D341Med (cell line): ENCODE measurements at regions not wholly inside any gene's neighbourhood (a gene's known extent, or its start where the extent isn't known, plus 50 kb on each side); places are given as distances from the start of the nearest gene placed in this dataset.

Experiments
- DNase-seq: peaks from one replicate; pipeline ENCODE4 v3.0.0; 2012; ENCODE audit warnings: low spot score

DNA sequence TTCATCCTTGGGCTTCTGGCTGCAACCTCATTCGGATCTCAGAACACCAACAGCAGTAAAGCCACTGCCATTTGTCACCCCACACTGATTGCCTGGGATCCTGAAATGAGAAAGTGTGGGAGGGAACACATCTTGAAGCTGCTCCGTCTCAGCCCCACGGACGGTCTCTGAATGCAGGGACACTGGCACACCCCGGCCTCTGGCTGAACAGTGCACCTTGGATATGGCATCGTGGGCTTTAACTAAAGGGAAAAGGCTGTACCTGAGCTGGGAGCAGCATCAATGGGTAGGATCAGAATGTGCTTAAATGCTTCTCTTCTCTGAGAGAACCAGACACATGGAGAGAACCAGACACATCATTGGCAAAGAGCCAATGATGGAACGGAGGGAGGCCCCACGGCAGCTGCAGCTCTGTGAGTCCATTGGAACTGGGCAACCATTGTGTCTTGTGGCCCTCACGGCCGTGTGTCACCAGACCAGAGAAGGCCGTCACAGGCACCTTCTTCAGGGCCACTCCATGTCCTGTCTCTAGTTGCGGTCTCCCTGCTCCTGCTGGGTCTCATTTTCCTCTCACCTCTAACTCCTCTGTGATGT is 193.4 kb upstream of the MYT1L start:
- no peak for DNase-seq

- no peak for DNase-seq
These were observed 192.6 kb upstream of the MYT1L start for GRCh38 chr2:2523461-2524347.

GRCh38 chr2:2520401-2520811 is 189.3 kb upstream of the MYT1L start:
- no peak for DNase-seq

DNA sequence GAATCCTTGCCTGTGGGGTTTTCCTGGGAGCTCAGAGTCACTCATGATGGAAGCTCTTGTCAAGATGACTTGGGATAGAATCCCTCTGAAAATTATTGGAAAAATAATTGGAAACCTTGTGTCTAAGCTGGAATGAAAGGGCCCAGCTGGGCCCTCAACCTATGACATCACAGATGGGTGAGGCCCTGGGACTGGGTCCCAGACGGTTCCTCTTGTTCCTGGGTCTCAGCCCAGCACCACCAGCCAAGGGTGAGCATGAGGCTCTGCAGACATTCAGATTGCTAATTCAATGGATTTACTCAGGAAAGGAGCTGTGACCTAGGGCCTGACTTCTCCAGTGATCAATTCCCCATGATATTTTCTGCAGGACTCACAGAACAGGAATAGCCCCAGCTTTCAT is 188.3 kb upstream of the MYT1L start:
- no peak for DNase-seq

GRCh38 chr2:2517399-2517798 is 186.3 kb upstream of the MYT1L start:
- no peak for DNase-seq

DNA sequence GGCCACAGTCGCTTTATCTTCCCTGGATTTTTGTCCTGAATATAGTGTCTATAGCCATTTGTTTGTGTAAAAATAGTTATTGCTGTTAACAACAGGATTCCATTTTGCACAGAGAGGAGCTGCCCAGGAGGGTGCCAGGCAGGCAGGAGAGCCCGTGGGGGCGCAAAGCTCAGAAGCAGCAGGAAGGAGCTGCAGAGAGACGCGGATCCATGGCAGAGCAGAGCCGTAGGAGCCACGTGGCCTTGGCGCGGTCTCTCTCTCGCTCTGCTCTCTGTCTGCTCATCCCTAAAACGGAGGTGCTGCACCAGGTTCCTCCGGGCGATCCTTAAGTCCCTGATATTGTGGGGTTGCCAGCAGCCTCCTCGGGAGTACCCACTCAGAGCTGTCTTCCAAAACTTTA is 185.3 kb upstream of the MYT1L start:
- DNase-seq = no peak

GRCh38 chr2:2512931-2513330 is 181.9 kb upstream of the MYT1L start:
- no peak for DNase-seq

DNA sequence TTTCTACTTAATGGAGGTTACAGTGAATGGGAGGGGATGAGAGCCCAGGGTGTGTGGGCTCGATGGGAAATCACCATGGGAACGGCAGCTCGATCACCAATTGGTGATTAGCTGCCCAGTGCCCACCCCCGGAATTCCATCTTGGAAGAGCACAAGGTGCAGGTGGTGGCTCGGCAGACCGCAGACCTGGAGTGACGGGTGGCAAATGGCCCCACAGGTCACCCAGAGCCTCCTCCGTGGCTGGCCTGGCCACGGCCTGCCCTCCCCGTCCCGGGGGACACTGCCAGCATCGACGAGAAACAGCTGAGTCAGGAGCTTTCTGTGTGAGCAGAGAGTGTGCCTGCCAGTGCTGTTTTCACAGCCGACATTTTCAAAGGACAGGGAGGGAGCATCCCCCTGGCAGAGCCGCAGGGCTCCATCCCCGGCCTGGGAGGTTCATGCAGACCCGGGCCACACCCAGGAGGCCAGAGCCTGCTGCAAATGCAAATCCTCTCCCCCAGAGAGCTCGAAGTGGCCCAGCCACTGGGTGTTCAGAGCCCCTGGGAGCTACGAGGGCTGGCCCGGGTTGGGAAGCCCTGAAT is 176.4 kb upstream of the MYT1L start:
- DNase-seq = no peak

DNA sequence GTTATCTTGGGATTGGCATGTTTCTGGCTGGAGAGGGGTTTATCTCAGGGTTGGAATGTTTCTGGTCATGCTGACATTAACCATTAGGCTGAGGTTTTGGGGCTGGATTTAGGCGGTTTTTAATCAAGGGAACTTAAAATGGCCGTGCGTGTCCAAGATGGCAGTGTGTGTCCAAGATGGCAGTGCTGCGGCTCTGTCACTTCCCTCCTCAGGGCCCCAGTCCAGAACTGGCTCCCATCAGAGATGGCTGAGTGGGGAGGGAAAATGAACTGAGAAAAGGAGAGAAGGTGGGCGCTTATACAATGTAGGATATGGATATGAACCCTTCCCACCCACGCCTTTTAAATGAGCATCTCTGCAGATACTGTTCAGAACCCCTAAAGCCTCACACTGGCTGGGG is 175.5 kb upstream of the MYT1L start:
- DNase-seq = no peak

DNA sequence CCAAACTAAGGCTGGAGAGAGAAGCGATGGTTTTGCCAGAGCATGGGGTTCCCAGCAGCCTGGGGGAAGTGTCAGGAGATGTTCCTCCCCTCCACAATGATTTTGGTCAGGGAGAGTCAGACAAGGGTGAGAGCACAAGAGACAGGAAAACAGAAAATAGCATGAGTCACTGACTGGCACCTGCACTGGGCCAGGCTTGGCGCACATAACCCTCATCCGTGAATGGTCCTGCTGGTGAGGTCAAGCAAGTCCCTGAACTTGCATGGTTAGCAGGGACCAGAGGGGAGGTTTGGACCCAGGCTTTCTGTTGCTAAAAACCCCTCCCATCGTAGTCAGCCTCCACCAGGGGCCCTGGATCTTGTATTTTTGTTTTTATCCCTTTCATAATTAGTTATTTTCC is 174.5 kb upstream of the MYT1L start:
- no peak for DNase-seq

GRCh38 chr2:2503864-2504418 is 172.9 kb upstream of the MYT1L start:
- DNase-seq = no peak

GRCh38 chr2:2502201-2502549 is 171.1 kb upstream of the MYT1L start:
- no peak for DNase-seq

- no peak for DNase-seq
These were observed 170.6 kb upstream of the MYT1L start for GRCh38 chr2:2501454-2502200.

GRCh38 chr2:2495606-2496005 is 164.5 kb upstream of the MYT1L start:
- no peak for DNase-seq

GRCh38 chr2:2493496-2493895 is 162.4 kb upstream of the MYT1L start:
- no peak for DNase-seq

DNA sequence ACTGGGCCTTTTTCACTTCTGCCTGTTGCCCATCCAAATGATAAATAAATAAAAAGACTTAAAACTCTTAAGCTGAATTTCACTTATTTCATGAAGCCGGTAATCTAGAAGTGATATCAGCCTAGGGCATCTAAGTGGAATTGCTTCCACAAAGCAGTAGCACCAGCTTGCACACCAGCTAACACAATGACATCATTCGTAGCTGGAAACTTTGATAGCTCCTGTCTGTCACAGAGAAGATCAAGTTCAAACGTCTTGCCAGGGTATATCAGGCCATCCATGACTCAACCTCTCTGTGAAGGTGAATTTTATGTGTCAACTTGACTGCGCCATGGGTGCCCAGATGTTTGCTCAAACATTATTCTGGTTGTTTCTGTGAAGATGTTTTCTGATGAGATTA is 161.7 kb upstream of the MYT1L start:
- DNase-seq = no peak

- DNase-seq = no peak
These were observed 160.9 kb upstream of the MYT1L start for GRCh38 chr2:2491964-2492363.

GRCh38 chr2:2484301-2484700 is 153.2 kb upstream of the MYT1L start:
- DNase-seq = no peak

DNA sequence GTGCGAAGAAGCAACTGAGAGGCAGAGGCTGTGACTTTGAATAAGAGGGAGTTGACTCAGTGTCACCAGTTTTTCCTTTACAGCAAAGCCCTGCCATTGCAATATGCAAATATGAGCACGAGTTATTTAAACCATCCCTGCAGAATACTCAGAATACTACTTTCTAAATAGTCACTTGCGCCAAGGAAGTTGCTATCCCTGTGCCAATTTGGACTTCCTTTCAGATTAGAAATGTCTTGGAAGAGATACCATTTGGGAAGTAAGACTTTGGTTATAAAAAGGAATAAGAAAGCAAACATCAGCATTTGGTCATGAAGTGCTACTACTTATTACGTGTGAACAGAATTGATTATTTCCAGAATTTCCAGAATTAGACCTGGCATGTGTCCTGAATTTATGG is 151.8 kb upstream of the MYT1L start:
- DNase-seq = no peak

GRCh38 chr2:2472881-2473280 is 141.8 kb upstream of the MYT1L start:
- no peak for DNase-seq

GRCh38 chr2:2472044-2472443 is 141.0 kb upstream of the MYT1L start:
- DNase-seq = no peak

- DNase-seq = no peak
These were observed 135.5 kb upstream of the MYT1L start for GRCh38 chr2:2466534-2466933.

DNA sequence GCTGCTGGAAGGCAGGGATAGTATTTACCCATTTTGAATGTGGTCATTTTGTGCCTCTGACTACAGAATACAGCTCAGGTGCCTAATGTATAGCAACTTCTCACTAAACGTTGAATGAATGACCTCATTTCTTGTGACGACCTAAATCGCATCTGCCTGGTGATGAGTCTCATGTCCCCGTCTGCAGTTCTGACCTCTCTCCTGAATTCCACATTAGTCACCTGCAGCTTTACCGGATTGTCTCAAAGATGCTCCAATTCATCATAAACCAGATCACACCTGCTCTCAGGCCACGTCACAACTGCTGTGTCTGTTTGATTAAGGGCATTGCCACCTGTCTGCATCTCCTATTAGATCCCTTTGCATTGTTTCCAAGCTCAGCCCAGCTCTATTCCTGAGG is 133.6 kb upstream of the MYT1L start:
- no peak for DNase-seq
